Hepatocyte (in vitro differentiated cells): ENCODE measurements at regions not wholly inside any gene's neighbourhood (a gene's known extent, or its start where the extent isn't known, plus 50 kb on each side); places are given as distances from the start of the nearest gene placed in this dataset.

Source experiments
- DNase-seq: peaks from one replicate; pipeline ENCODE4 v3.0.0-alpha.2; 2016; ENCODE audit warnings: low spot score
- H2AFZ ChIP-seq: fragments of 200-600 bp; sonication (generic); 2 replicates; pipeline ENCODE4 v1.6.0; 2016; ENCODE audit warnings: antibody characterized with exemption, mild to moderate bottlenecking
- H3K27ac ChIP-seq: fragments of 200-600 bp; sonication (generic); 2 replicates; pipeline ENCODE4 v1.5.1; 2016; ENCODE audit warnings: mild to moderate bottlenecking
- H3K27me3 ChIP-seq: fragments of 200-600 bp; sonication (generic); 2 replicates; pipeline ENCODE4 v1.6.1; 2016
- H3K36me3 ChIP-seq: fragments of 200-600 bp; sonication (generic); replicated peaks from 2 replicates; pipeline ENCODE4 v1.5.1; 2016; ENCODE audit warnings: low read depth; ENCODE audit not compliant: insufficient read depth
- H3K4me1 ChIP-seq: fragments of 200-600 bp; sonication (generic); 2 replicates; pipeline ENCODE4 v1.5.1; 2016; ENCODE audit warnings: mild to moderate bottlenecking, moderate library complexity; ENCODE audit not compliant: insufficient read depth
- H3K4me2 ChIP-seq: fragments of 200-600 bp; sonication (generic); 2 replicates; pipeline ENCODE4 v1.6.0; 2016
- H3K4me3 ChIP-seq: fragments of 200-600 bp; sonication (generic); 2 replicates; pipeline ENCODE4 v1.5.1; 2016; ENCODE audit warnings: mild to moderate bottlenecking
- H3K79me2 ChIP-seq: fragments of 200-600 bp; sonication (generic); 2 replicates; pipeline ENCODE4 v1.6.0; 2017; ENCODE audit warnings: mild to moderate bottlenecking
- H3K9me2 ChIP-seq: fragments of 200-600 bp; sonication (generic); replicated peaks from 2 replicates; pipeline ENCODE4 v1.6.0; 2017; ENCODE audit warnings: mild to moderate bottlenecking; ENCODE audit not compliant: insufficient read depth
- H3K9me3 ChIP-seq: fragments of 200-600 bp; sonication (generic); 2 replicates; pipeline ENCODE4 v1.5.1; 2016; ENCODE audit warnings: low read depth, mild to moderate bottlenecking
- H4K20me1 ChIP-seq: fragments of 200-600 bp; sonication (generic); 2 replicates; pipeline ENCODE4 v1.6.0; 2016; ENCODE audit warnings: mild to moderate bottlenecking; ENCODE audit not compliant: insufficient read depth, poor library complexity, severe bottlenecking
- EZH2 ChIP-seq: fragments of 200-600 bp; sonication (generic); IDR thresholded peaks from 2 replicates; pipeline ENCODE4 v1.6.1; 2016; ENCODE audit warnings: antibody characterized with exemption, mild to moderate bottlenecking, borderline replicate concordance
- EZH2phosphoT487 ChIP-seq: fragments of 200-600 bp; sonication (generic); IDR thresholded peaks from one replicate; pipeline ENCODE4 v1.6.1; 2018; ENCODE audit warnings: antibody characterized with exemption, mild to moderate bottlenecking, low read depth, moderate library complexity; ENCODE audit not compliant: unreplicated experiment, severe bottlenecking
- WGBS: methylation state at CpG from one replicate; pipeline ENCODE4 v1.1.6; 2016; ENCODE audit warnings: low lambda C conversion rate; ENCODE audit errors: missing lambda C conversion rate; 5-methylcytosine and 5-hydroxymethylcytosine counted together
- TF ChIP-seq, protein P1 (sequence below): fragments of 200-600 bp; sonication (generic); IDR thresholded peaks from 2 replicates; pipeline ENCODE4 v1.5.1; 2016; ENCODE audit warnings: antibody characterized with exemption, mild to moderate bottlenecking; ENCODE audit not compliant: poor library complexity

GRCh38 chr10:42477170-42477569, 161.2 kb downstream of the ZNF33B start:
- H2AFZ ChIP-seq = no peak overlapping the region
- no peaks in the 10 kb centered on the region for H4K20me1 ChIP-seq
- no peaks in the 10 kb centered on the region for H3K9me2 ChIP-seq
- 93% methylated on average over 19 of the region's 19 CpGs for WGBS
- no peaks in the 10 kb centered on the region for H3K4me1 ChIP-seq
- H3K4me2 ChIP-seq = no peak overlapping the region
- no peak overlapping the region for H3K27ac ChIP-seq
- DNase-seq = no peak
- TF ChIP-seq EZH2phosphoT487 = no peak
- TF ChIP-seq, protein P1, sequence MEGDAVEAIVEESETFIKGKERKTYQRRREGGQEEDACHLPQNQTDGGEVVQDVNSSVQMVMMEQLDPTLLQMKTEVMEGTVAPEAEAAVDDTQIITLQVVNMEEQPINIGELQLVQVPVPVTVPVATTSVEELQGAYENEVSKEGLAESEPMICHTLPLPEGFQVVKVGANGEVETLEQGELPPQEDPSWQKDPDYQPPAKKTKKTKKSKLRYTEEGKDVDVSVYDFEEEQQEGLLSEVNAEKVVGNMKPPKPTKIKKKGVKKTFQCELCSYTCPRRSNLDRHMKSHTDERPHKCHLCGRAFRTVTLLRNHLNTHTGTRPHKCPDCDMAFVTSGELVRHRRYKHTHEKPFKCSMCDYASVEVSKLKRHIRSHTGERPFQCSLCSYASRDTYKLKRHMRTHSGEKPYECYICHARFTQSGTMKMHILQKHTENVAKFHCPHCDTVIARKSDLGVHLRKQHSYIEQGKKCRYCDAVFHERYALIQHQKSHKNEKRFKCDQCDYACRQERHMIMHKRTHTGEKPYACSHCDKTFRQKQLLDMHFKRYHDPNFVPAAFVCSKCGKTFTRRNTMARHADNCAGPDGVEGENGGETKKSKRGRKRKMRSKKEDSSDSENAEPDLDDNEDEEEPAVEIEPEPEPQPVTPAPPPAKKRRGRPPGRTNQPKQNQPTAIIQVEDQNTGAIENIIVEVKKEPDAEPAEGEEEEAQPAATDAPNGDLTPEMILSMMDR = no peak
- no peak for TF ChIP-seq EZH2
- no peaks in the 10 kb centered on the region for H3K36me3 ChIP-seq
- no peak overlapping the region for H3K4me3 ChIP-seq
- H3K79me2 ChIP-seq = no peaks in the 10 kb centered on the region
- no peaks in the 10 kb centered on the region for H3K9me3 ChIP-seq
- no peaks in the 10 kb centered on the region for H3K27me3 ChIP-seq

GRCh38 chr10:42476101-42476500, 162.3 kb downstream of the ZNF33B start:
- Histone ChIP-seq H3K27me3 (no peaks in the 10 kb centered on the region), H4K20me1 (no peaks in the 10 kb centered on the region), H3K4me1 (no peaks in the 10 kb centered on the region), H3K27ac (no peak overlapping the region), H3K4me2 (no peak overlapping the region), H3K9me3 (no peaks in the 10 kb centered on the region), H2AFZ (no peak overlapping the region), H3K36me3 (no peaks in the 10 kb centered on the region), H3K9me2 (no peaks in the 10 kb centered on the region), H3K79me2 (no peaks in the 10 kb centered on the region), H3K4me3 (no peak overlapping the region)
- WGBS = 85% methylated on average over 20 of the region's 20 CpGs
- TF ChIP-seq, protein P1 = no peak
- TF ChIP-seq EZH2phosphoT487 (no peak), EZH2 (no peak)
- DNase-seq = no peak

DNA sequence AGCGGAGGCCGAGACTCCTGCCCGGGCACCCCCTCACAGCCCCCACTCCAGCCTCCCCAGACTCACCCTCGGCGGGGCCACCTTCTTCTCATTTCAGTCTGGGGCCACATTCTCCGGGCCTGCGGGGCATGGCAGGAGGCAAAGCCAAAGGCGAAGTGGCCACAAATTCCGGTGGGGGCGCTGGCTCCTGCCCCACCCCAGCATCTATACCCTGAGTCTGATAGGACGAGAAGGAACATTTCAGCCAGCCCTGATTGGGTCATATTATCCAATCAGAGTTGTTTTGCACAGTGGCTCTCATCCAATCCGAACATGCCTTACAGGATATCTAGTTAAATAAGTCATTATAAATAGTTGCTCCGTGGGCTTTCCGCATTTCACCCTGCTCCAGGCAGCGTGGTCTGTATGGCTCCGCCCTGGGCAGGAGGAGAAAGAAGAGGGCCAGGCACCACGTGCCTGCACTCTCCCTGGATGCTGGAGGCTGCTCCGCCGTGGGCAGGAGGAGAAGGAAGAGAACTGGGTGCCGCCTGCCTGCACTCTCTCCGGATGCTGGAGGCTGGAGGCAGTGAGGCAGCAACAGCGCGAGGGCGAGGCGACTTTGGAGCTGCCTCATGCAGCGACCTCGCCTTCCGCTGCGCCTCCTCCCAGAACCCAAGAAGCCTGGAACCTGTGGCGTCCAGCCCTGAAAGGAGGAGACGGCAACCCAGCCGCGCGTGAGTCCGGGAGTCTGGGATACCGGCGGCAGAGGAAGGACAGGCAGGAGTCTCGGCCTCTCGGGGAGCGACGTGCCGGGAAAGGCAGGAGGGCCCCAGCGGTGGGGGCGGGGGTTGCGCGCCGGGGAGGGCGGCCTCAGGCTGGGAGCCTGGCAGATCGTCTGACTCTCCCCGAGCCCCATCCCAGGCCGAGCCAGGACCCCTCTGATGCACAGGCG, 162.9 kb downstream of the ZNF33B start:
- H3K9me3 ChIP-seq = no peaks in the 10 kb centered on the region
- H4K20me1 ChIP-seq = no peaks in the 10 kb centered on the region
- H3K4me3 ChIP-seq = no peak overlapping the region
- no peak overlapping the region for H2AFZ ChIP-seq
- no peaks in the 10 kb centered on the region for H3K36me3 ChIP-seq
- TF ChIP-seq, protein P1 = no peak
- TF ChIP-seq EZH2phosphoT487 (no peak), EZH2 (no peak)
- no peak overlapping the region for H3K4me2 ChIP-seq
- no peaks in the 10 kb centered on the region for H3K27me3 ChIP-seq
- no peak for DNase-seq
- 83% methylated on average over 43 of the region's 52 CpGs for WGBS
- H3K4me1 ChIP-seq = no peaks in the 10 kb centered on the region
- H3K79me2 ChIP-seq = no peaks in the 10 kb centered on the region
- H3K27ac ChIP-seq = no peak overlapping the region
- H3K9me2 ChIP-seq = no peaks in the 10 kb centered on the region
